H1 (cell line): ENCODE measurements at regions not wholly inside any gene's neighbourhood (a gene's known extent, or its start where the extent isn't known, plus 50 kb on each side); places are given as distances from the start of the nearest gene placed in this dataset.

Experiments used
- CTCF ChIA-PET: fragments of 300-600 bp; sonication (Branson Sonifier 250); formaldehyde crosslinking; loops from one replicate; lab custom pipeline; 2021; ENCODE audit not compliant: partially characterized antibody; lab: Charles Lee
- POLR2A ChIA-PET: fragments of 300-600 bp; sonication (Branson Sonifier 250); formaldehyde crosslinking; loops from one replicate; lab custom pipeline; 2021; ENCODE audit warnings: inconsistent platforms; ENCODE audit not compliant: partially characterized antibody; lab: Charles Lee
- DNase-seq, 2 experiments: peaks; one replicate each; pipeline versions ENCODE4 v3.0.0 to v3.0.0-alpha.2; 2010 to 2022; ENCODE audit warnings: low spot score in 2 of 2, low read depth in 1 of 2, mixed read lengths in 1 of 2
- FAIRE-seq: peaks from 2 replicates; lab custom pipeline; 2011; peaks lifted over from hg19 to GRCh38; lab: Jason Lieb, UNC
- H2AFZ ChIP-seq: 2 replicates; pipeline ENCODE4 v1.8.1; 2012; ENCODE audit warnings: low read length, inconsistent platforms
- H2AK5ac ChIP-seq: 2 replicates; pipeline ENCODE4 v1.6.1; 2013; ENCODE audit warnings: low read depth, low read length
- H2BK120ac ChIP-seq: replicated peaks from 2 replicates; pipeline ENCODE3; 2013; ENCODE audit warnings: low read depth, low read length, inconsistent platforms
- H2BK12ac ChIP-seq: 2 replicates; pipeline ENCODE4 v1.6.1; 2013; ENCODE audit warnings: low read depth, low read length
- H2BK15ac ChIP-seq: 2 replicates; pipeline ENCODE4 v1.6.1; 2013; ENCODE audit warnings: low read length
- H2BK20ac ChIP-seq: 2 replicates; pipeline ENCODE4 v1.6.1; 2013; ENCODE audit warnings: low read length
- H2BK5ac ChIP-seq: 2 replicates; pipeline ENCODE4 v1.6.1; 2013; ENCODE audit warnings: low read depth, low read length
- H3K14ac ChIP-seq: 2 replicates; pipeline ENCODE4 v1.6.1; 2013; ENCODE audit warnings: inconsistent platforms; ENCODE audit not compliant: insufficient read length
- H3K18ac ChIP-seq: 2 replicates; pipeline ENCODE4 v1.6.1; 2013; ENCODE audit warnings: low read length; ENCODE audit errors: extremely low read depth
- H3K23ac ChIP-seq: 2 replicates; pipeline ENCODE4 v1.6.1; 2013; ENCODE audit warnings: inconsistent platforms; ENCODE audit not compliant: insufficient read length
- H3K23me2 ChIP-seq: 2 replicates; pipeline ENCODE4 v1.6.1; 2013; ENCODE audit warnings: low read depth, low read length
- H3K27ac ChIP-seq: 2 replicates; pipeline ENCODE4 v1.6.1; 2011; ENCODE audit warnings: low read depth, low read length, inconsistent platforms
- H3K27me3 ChIP-seq, 4 experiments: replicated peaks in 1 of 4; 1 replicate in 1 of 4; 2 replicates in 3 of 4; pipeline versions ENCODE4 v1.6.1 to v1.8.1; 2011 to 2013; ENCODE audit warnings: low read length in 3 of 4, mild to moderate bottlenecking in 3 of 4, inconsistent platforms in 2 of 4, mixed read lengths in 2 of 4, moderate library complexity in 1 of 4; ENCODE audit not compliant: control insufficient read depth in 3 of 4, insufficient read depth in 3 of 4; ENCODE audit errors: extremely low read depth in 1 of 4
- H3K36me3 ChIP-seq, 4 experiments: 2 replicates each; pipeline versions ENCODE4 v1.6.1 to v1.8.1; 2011 to 2013; ENCODE audit warnings: mild to moderate bottlenecking in 4 of 4, low read length in 3 of 4, moderate library complexity in 2 of 4, control low read depth in 1 of 4, inconsistent platforms in 1 of 4; ENCODE audit not compliant: insufficient read depth in 4 of 4, control insufficient read depth in 2 of 4
- H3K4ac ChIP-seq: replicated peaks from 2 replicates; pipeline ENCODE3; 2013; ENCODE audit warnings: low read length, low read depth, mixed read lengths, inconsistent platforms; ENCODE audit not compliant: insufficient read length
- H3K4me1 ChIP-seq, 4 experiments: replicated peaks in 1 of 4; 1 replicate in 1 of 4; 2 replicates in 3 of 4; pipeline versions ENCODE4 v1.6.1 to v1.8.1; 2011 to 2013; ENCODE audit warnings: low read length in 3 of 4, inconsistent platforms in 2 of 4, mixed read lengths in 1 of 4; ENCODE audit not compliant: insufficient read depth in 4 of 4, control insufficient read depth in 3 of 4
- H3K4me2 ChIP-seq, 2 experiments: 2 replicates each; pipeline versions ENCODE4 v1.6.1 to v1.8.1; 2011 to 2013; ENCODE audit warnings: low read depth in 2 of 2, low read length in 2 of 2, control low read depth in 1 of 2, inconsistent platforms in 1 of 2, mild to moderate bottlenecking in 1 of 2; ENCODE audit not compliant: insufficient read depth in 1 of 2
- H3K4me3 ChIP-seq, 4 experiments: fragments of 200-600, 300-600 bp in 1 of 4; sonication (generic), shearing (Covaris generic), sonication (Bioruptor Twin) in 1 of 4; 2 replicates each; pipeline versions ENCODE4 v1.5.1 to v1.8.1; 2011 to 2016; ENCODE audit warnings: low read length in 4 of 4, low read depth in 3 of 4, control low read depth in 2 of 4, inconsistent platforms in 2 of 4, mild to moderate bottlenecking in 2 of 4, mixed read lengths in 1 of 4, moderate library complexity in 1 of 4; ENCODE audit not compliant: insufficient read depth in 2 of 4; ENCODE audit errors: extremely low read depth in 1 of 4
- H3K56ac ChIP-seq: replicated peaks from 2 replicates; pipeline ENCODE3; 2013; ENCODE audit warnings: low read depth, mild to moderate bottlenecking, mixed read lengths, low read length, inconsistent platforms; ENCODE audit not compliant: insufficient read length
- H3K79me1 ChIP-seq: 2 replicates; pipeline ENCODE4 v1.6.1; 2013; ENCODE audit warnings: low read depth, low read length, control low read depth
- H3K79me2 ChIP-seq, 2 experiments: 2 replicates each; pipeline versions ENCODE4 v1.6.1 to v1.8.1; 2012 to 2013; ENCODE audit warnings: low read length in 2 of 2, mild to moderate bottlenecking in 2 of 2, inconsistent platforms in 1 of 2; ENCODE audit not compliant: insufficient read depth in 2 of 2, control insufficient read depth in 1 of 2
- H3K9ac ChIP-seq, 4 experiments: replicated peaks in 1 of 4; 1 replicate in 1 of 4; 2 replicates in 3 of 4; pipeline versions ENCODE4 v1.6.1 to v1.8.1; 2011 to 2013; ENCODE audit warnings: low read depth in 3 of 4, low read length in 3 of 4, control low read depth in 2 of 4, mild to moderate bottlenecking in 2 of 4, moderate library complexity in 2 of 4, inconsistent platforms in 1 of 4; ENCODE audit errors: extremely low read depth in 1 of 4
- H3K9me3 ChIP-seq, 2 experiments: 2 replicates each; pipeline versions ENCODE4 v1.6.1 to v1.8.1; 2012 to 2013; ENCODE audit warnings: mild to moderate bottlenecking in 2 of 2, moderate library complexity in 2 of 2, control low read depth in 1 of 2, inconsistent platforms in 1 of 2, low read depth in 1 of 2, low read length in 1 of 2, mixed read lengths in 1 of 2; ENCODE audit not compliant: insufficient read depth in 2 of 2
- H4K20me1 ChIP-seq, 2 experiments: replicated peaks in 1 of 2; 2 replicates each; pipeline versions ENCODE3 to v1.8.1; 2011 to 2013; ENCODE audit warnings: inconsistent platforms in 2 of 2, low read length in 2 of 2, mild to moderate bottlenecking in 1 of 2; ENCODE audit not compliant: insufficient read depth in 2 of 2, control insufficient read depth in 1 of 2
- H4K5ac ChIP-seq: 2 replicates; pipeline ENCODE4 v1.6.1; 2013; ENCODE audit warnings: low read length, low read depth, mixed read lengths, inconsistent platforms; ENCODE audit not compliant: insufficient read length
- H4K8ac ChIP-seq: 2 replicates; pipeline ENCODE4 v1.8.0; 2013; ENCODE audit warnings: mild to moderate bottlenecking, moderate library complexity, low read length, inconsistent platforms; ENCODE audit not compliant: insufficient read depth; ENCODE audit errors: extremely low read depth
- H4K91ac ChIP-seq: replicated peaks from 2 replicates; pipeline ENCODE3; 2013; ENCODE audit warnings: low read length, mixed read lengths, inconsistent platforms; ENCODE audit not compliant: insufficient read length
- ASH2L ChIP-seq: fragments of 200-600, 300-600 bp; sonication (generic); IDR thresholded peaks from one replicate; pipeline ENCODE4 v1.7.1; 2017; ENCODE audit warnings: low read length
- ATF3 ChIP-seq: IDR thresholded peaks from 2 replicates; pipeline ENCODE4 v1.6.1; 2011; ENCODE audit warnings: low read depth, mild to moderate bottlenecking, low read length; ENCODE audit not compliant: insufficient read depth
- CBX8 ChIP-seq: fragments of 300-800, 300-1000 bp; sonication (generic); IDR thresholded peaks from 2 replicates; pipeline ENCODE4 v1.7.1; 2016; ENCODE audit warnings: low read depth, low read length, borderline replicate concordance
- EGR1 ChIP-seq: IDR thresholded peaks from 2 replicates; pipeline ENCODE4 v1.6.1; 2011; ENCODE audit warnings: low read depth, low read length, borderline replicate concordance
- EP300 ChIP-seq, 2 experiments: IDR thresholded peaks; 1 replicate in 1 of 2; 2 replicates in 1 of 2; pipeline ENCODE4 v1.6.1; 2011 to 2012; ENCODE audit warnings: low read depth in 2 of 2, low read length in 2 of 2, mild to moderate bottlenecking in 2 of 2, borderline replicate concordance in 1 of 2, inconsistent platforms in 1 of 2, moderate library complexity in 1 of 2
- NRF1 ChIP-seq: IDR thresholded peaks from 2 replicates; pipeline ENCODE4 v1.6.1; 2011; ENCODE audit warnings: mild to moderate bottlenecking, low read depth, low read length, improper control_type of control experiment
- RAD21 ChIP-seq, 2 experiments: IDR thresholded peaks in 1 of 2; conservative IDR thresholded peaks in 1 of 2; 2 replicates each; pipeline ENCODE4 v1.6.1; 2011; ENCODE audit warnings: low read depth in 2 of 2, low read length in 2 of 2, improper control_type of control experiment in 1 of 2, inconsistent platforms in 1 of 2, mild to moderate bottlenecking in 1 of 2, moderate library complexity in 1 of 2
- RNF2 ChIP-seq: fragments of 200-900, 300-1000 bp; sonication (generic); IDR thresholded peaks from 2 replicates; pipeline ENCODE4 v1.7.1; 2016; ENCODE audit warnings: borderline replicate concordance, low read depth, mild to moderate bottlenecking, antibody characterized with exemption, low read length; ENCODE audit not compliant: poor library complexity, severe bottlenecking; ENCODE audit errors: missing control alignments
- SIRT6 ChIP-seq: IDR thresholded peaks from one replicate; pipeline ENCODE4 v1.7.1; 2012; ENCODE audit warnings: low read length, inconsistent platforms
- SP4 ChIP-seq: IDR thresholded peaks from 2 replicates; pipeline ENCODE4 v1.6.1; 2012; ENCODE audit warnings: low read length, inconsistent platforms
- TAF7 ChIP-seq: optimal IDR thresholded peaks from 2 replicates; pipeline ENCODE3; 2011; ENCODE audit warnings: low read depth, mild to moderate bottlenecking, inconsistent platforms, low read length, moderate library complexity, borderline replicate concordance
- WGBS, 2 experiments: shearing (Covaris generic) in 1 of 2; methylation state at CpG; one replicate each; pipeline versions ENCODE4 v1.1.6 to v1.1.7; 2013 to 2015; ENCODE audit warnings: low lambda C conversion rate in 2 of 2, mixed read lengths in 2 of 2, inconsistent platforms in 1 of 2, low coverage in 1 of 2, missing lambda C conversion rate in 1 of 2; ENCODE audit not compliant: insufficient replicate concordance in 2 of 2, insufficient coverage in 1 of 2, insufficient read length in 1 of 2; ENCODE audit errors: extremely low coverage in 1 of 2, missing lambda C conversion rate in 1 of 2; 5-methylcytosine and 5-hydroxymethylcytosine counted together

GRCh38 chr3:163364717-163365116 is 1713.6 kb downstream of the SI start:
- no peak overlapping the region for H3K4me2 ChIP-seq
- no peaks in the 10 kb centered on the region for H4K20me1 ChIP-seq
- H3K27me3 ChIP-seq, result no peaks in the 10 kb centered on the region
- H2AK5ac ChIP-seq, result no peak overlapping the region
- H3K56ac ChIP-seq, result no peak overlapping the region
- H2AFZ ChIP-seq, result no peak overlapping the region
- no peak overlapping the region for H4K8ac ChIP-seq
- FAIRE-seq, result no peak
- no peak overlapping the region for H3K23ac ChIP-seq
- H3K27ac ChIP-seq, result no peak overlapping the region
- no peak overlapping the region for H4K91ac ChIP-seq
- no peak overlapping the region for H2BK15ac ChIP-seq
- 86% methylated on average over 4 of the region's 4 CpGs; no CpG with 5 or more reads in 1 of the 2 experiments for WGBS, 2 experiments
- no peaks in the 10 kb centered on the region for H3K79me1 ChIP-seq
- no peak overlapping the region for H3K4ac ChIP-seq
- no peak overlapping the region for H3K9ac ChIP-seq
- H3K4me3 ChIP-seq, result no peak overlapping the region
- no peak overlapping the region for H3K18ac ChIP-seq
- no peaks in the 10 kb centered on the region for H3K36me3 ChIP-seq
- no peak overlapping the region for H2BK20ac ChIP-seq
- no peaks in the 10 kb centered on the region for H3K23me2 ChIP-seq
- DNase-seq, result no peak
- ChIA-PET CTCF (interaction anchor here (1.0 kb wide), 1 partner anchor 15 kb away, joined by 3 read pairs; no protein-coding TSS in a partner anchor), POLR2A (no interaction called here)
- no peak overlapping the region for H2BK12ac ChIP-seq
- H2BK120ac ChIP-seq, result no peak overlapping the region
- 0 out of 4 replicates have a peak, but pooled peaks cover 0 to 5% of the 10 kb centered on the region in 2 experiments for H3K9me3 ChIP-seq
- no peaks in the 10 kb centered on the region for H3K79me2 ChIP-seq
- H2BK5ac ChIP-seq, result no peak overlapping the region
- H4K5ac ChIP-seq, result no peak overlapping the region
- no peaks in the 10 kb centered on the region for H3K4me1 ChIP-seq
- TF ChIP-seq TAF7 (no peak), ASH2L (no peak), EGR1 (no peak), RAD21 (IDR thresholded peaks at IDR 0.05 in 1 of 2, conservative IDR thresholded peaks at IDR 0.05 in 1 of 2; ENCODE audit: low read depth in 2 of 2, low read length in 2 of 2) (no peak), EP300 (IDR thresholded peaks at IDR 0.05; ENCODE audit: borderline replicate concordance in 1 of 2, low read depth in 2 of 2, low read length in 2 of 2) (no peak), CBX8 (no peak), RNF2 (no peak), ATF3 (no peak), NRF1 (no peak), SIRT6 (no peak), SP4 (no peak)
- no peak overlapping the region for H3K14ac ChIP-seq
